CD14-positive monocyte (primary cell): ENCODE measurements at regions not wholly inside any gene's neighbourhood (a gene's known extent, or its start where the extent isn't known, plus 50 kb on each side); places are given as distances from the start of the nearest gene placed in this dataset.

ENCODE experiments used
- DNase-seq, 3 donors: peaks; one replicate each; pipeline ENCODE4 v3.0.0-alpha.2; 2011 to 2022
- H2AFZ ChIP-seq: 2 replicates; pipeline ENCODE4 v1.6.0; 2012; ENCODE audit warnings: mild to moderate bottlenecking, low read depth, low read length, inconsistent platforms; ENCODE audit not compliant: insufficient read depth, poor library complexity, severe bottlenecking
- H3K27ac ChIP-seq, 2 donors: 1 replicate in 1 of 2; 2 replicates in 1 of 2; pipeline ENCODE4 v1.5.1; 2012 to 2013; ENCODE audit warnings: low read length in 2 of 2, control low read depth in 1 of 2, inconsistent platforms in 1 of 2, low read depth in 1 of 2, mild to moderate bottlenecking in 1 of 2
- H3K27me3 ChIP-seq, 2 donors: one replicate each; pipeline versions ENCODE4 v1.6.0 to v1.6.1; 2011 to 2013; ENCODE audit warnings: low read length in 2 of 2; ENCODE audit not compliant: control insufficient read depth in 2 of 2, insufficient read depth in 2 of 2
- H3K36me3 ChIP-seq, 2 donors: replicated peaks in 1 of 2; 1 replicate in 1 of 2; 2 replicates in 1 of 2; pipeline versions ENCODE4 v1.5.1 to v1.6.1; 2012 to 2013; ENCODE audit warnings: low read length in 2 of 2, control low read depth in 1 of 2, inconsistent platforms in 1 of 2, mild to moderate bottlenecking in 1 of 2; ENCODE audit not compliant: insufficient read depth in 2 of 2, control insufficient read depth in 1 of 2
- H3K4me1 ChIP-seq, 2 donors: 1 replicate in 1 of 2; 2 replicates in 1 of 2; pipeline versions ENCODE4 v1.5.1 to v1.6.1; 2012 to 2013; ENCODE audit warnings: low read length in 2 of 2, control low read depth in 1 of 2, inconsistent platforms in 1 of 2, mild to moderate bottlenecking in 1 of 2, moderate library complexity in 1 of 2; ENCODE audit not compliant: insufficient read depth in 2 of 2, control insufficient read depth in 1 of 2
- H3K4me2 ChIP-seq: replicated peaks from 2 replicates; pipeline ENCODE3; 2012; ENCODE audit warnings: low read length, moderate library complexity, mild to moderate bottlenecking; ENCODE audit not compliant: poor library complexity, severe bottlenecking; ENCODE audit errors: extremely low read depth
- H3K4me3 ChIP-seq, 3 experiments: fragments of 200-600 bp in 1 of 3; sonication (generic) in 1 of 3; replicated peaks in 1 of 3; 1 replicate in 2 of 3; 2 replicates in 1 of 3; pipeline ENCODE4 v1.5.1; 2011 to 2013; ENCODE audit warnings: low read length in 3 of 3, mild to moderate bottlenecking in 3 of 3, control low read depth in 2 of 3, low read depth in 2 of 3, inconsistent platforms in 1 of 3, moderate library complexity in 1 of 3
- H3K79me2 ChIP-seq: 2 replicates; pipeline ENCODE4 v1.6.0; 2012; ENCODE audit warnings: mild to moderate bottlenecking, control low read depth, inconsistent platforms, low read length, moderate library complexity; ENCODE audit not compliant: insufficient read depth
- H3K9ac ChIP-seq: 2 replicates; pipeline ENCODE4 v1.6.0; 2017; ENCODE audit warnings: low read length, mild to moderate bottlenecking; ENCODE audit not compliant: insufficient read depth, poor library complexity, severe bottlenecking
- H3K9me3 ChIP-seq, 2 donors: replicated peaks in 1 of 2; 1 replicate in 1 of 2; 2 replicates in 1 of 2; pipeline versions ENCODE4 v1.5.1 to v1.6.1; 2012 to 2013; ENCODE audit warnings: low read length in 2 of 2, control low read depth in 1 of 2; ENCODE audit not compliant: control insufficient read depth in 1 of 2, insufficient read depth in 1 of 2
- H4K20me1 ChIP-seq: 2 replicates; pipeline ENCODE4 v1.6.0; 2012; ENCODE audit warnings: mild to moderate bottlenecking, low read length, control low read depth, moderate library complexity; ENCODE audit not compliant: insufficient read depth
- H3K27ac Mint-ChIP-seq, 7 donors: one replicate each; pipeline ENCODE4 v1.8.0; 2020; ENCODE audit warnings: mild to moderate bottlenecking in 7 of 7, mixed read lengths in 7 of 7, moderate library complexity in 6 of 7, inconsistent platforms in 2 of 7
- H3K27me3 Mint-ChIP-seq, 3 donors: one replicate each; pipeline ENCODE4 v1.8.0; 2021 to 2022; ENCODE audit warnings: low read depth in 3 of 3, mild to moderate bottlenecking in 3 of 3, mixed read lengths in 3 of 3, moderate library complexity in 3 of 3, inconsistent platforms in 1 of 3
- H3K36me3 Mint-ChIP-seq, 2 donors: one replicate each; pipeline ENCODE4 v1.8.0; 2020; ENCODE audit warnings: mixed read lengths in 2 of 2, inconsistent platforms in 1 of 2, mild to moderate bottlenecking in 1 of 2
- H3K4me1 Mint-ChIP-seq: one replicate; pipeline ENCODE4 v1.8.0; 2020; ENCODE audit warnings: mild to moderate bottlenecking, mixed read lengths
- H3K4me3 Mint-ChIP-seq, 2 donors: one replicate each; pipeline ENCODE4 v1.8.0; 2020; ENCODE audit warnings: mild to moderate bottlenecking in 2 of 2, mixed read lengths in 2 of 2, moderate library complexity in 1 of 2
- H3K9me3 Mint-ChIP-seq, 7 donors: one replicate each; pipeline ENCODE4 v1.8.0; 2020 to 2022; ENCODE audit warnings: mixed read lengths in 7 of 7, mild to moderate bottlenecking in 6 of 7, moderate library complexity in 6 of 7, inconsistent platforms in 2 of 7
- CTCF ChIP-seq: fragments of 200-600 bp; IDR thresholded peaks from one replicate; pipeline ENCODE4 v1.8.0; 2022; ENCODE audit warnings: antibody characterized with exemption, mild to moderate bottlenecking
- WGBS: methylation state at CpG from one replicate; pipeline ENCODE4 v1.1.5; 2013; ENCODE audit warnings: missing lambda C conversion rate; ENCODE audit not compliant: insufficient coverage; 5-methylcytosine and 5-hydroxymethylcytosine counted together
- intact Hi-C, 2 donors: fragments of 100-400 bp; cut with micrococcal nuclease; formaldehyde crosslinking; loops; one replicate each; pipeline versions ENCODE4 v1.15.0 to v1.15.1; 2023

- no peak for DNase-seq
- no peak for TF ChIP-seq CTCF
- intact Hi-C loops, result no loop called here
Measured at GRCh38 chr5:82862711-82863110, 214.5 kb downstream of the TMEM167A start.

GRCh38 chr5:82862261-82862660 is 214.9 kb downstream of the TMEM167A start:
- Mint-ChIP-seq H3K4me3 (no peak overlapping the region), H3K9me3 (peaks cover 0 to 1% (median 0%) of the 10 kb centered on the region in 7 donors), H3K27me3 (peaks cover 0 to 6% (median 3%) of the 10 kb centered on the region in 3 donors), H3K36me3 (no peaks in the 10 kb centered on the region), H3K4me1 (peaks cover 3% of the 10 kb centered on the region), H3K27ac (no peak overlapping the region)
- no peaks in the 10 kb centered on the region for H3K79me2 ChIP-seq
- H2AFZ ChIP-seq, result no peak overlapping the region
- 98% methylated on average over 4 of the region's 4 CpGs for WGBS
- no peaks in the 10 kb centered on the region for H3K4me1 ChIP-seq
- no peaks in the 10 kb centered on the region for H4K20me1 ChIP-seq
- no peak overlapping the region for H3K27ac ChIP-seq
- H3K36me3 ChIP-seq, result no peaks in the 10 kb centered on the region
- no peak overlapping the region for H3K4me2 ChIP-seq
- TF ChIP-seq CTCF, result no peak
- no peaks in the 10 kb centered on the region for H3K27me3 ChIP-seq
- DNase-seq, result no peak
- no peak overlapping the region for H3K9ac ChIP-seq
- no peaks in the 10 kb centered on the region for H3K9me3 ChIP-seq
- H3K4me3 ChIP-seq, result no peak overlapping the region
- intact Hi-C loops, result no loop called here

More at GRCh38 chr5:82862711-82863110, 214.5 kb downstream of the TMEM167A start:
- H3K4me3 Mint-ChIP-seq, result no peak overlapping the region
- Histone ChIP-seq H3K9me3 (no peaks in the 10 kb centered on the region), H3K36me3 (no peaks in the 10 kb centered on the region), H3K27me3 (no peaks in the 10 kb centered on the region), H4K20me1 (no peaks in the 10 kb centered on the region), H3K4me1 (no peaks in the 10 kb centered on the region), H3K4me2 (no peak overlapping the region), H2AFZ (no peak overlapping the region), H3K4me3 (no peak overlapping the region), H3K27ac (no peak overlapping the region), H3K79me2 (no peaks in the 10 kb centered on the region), H3K9ac (no peak overlapping the region)
- peaks cover 0 to 1% (median 0%) of the 10 kb centered on the region in 7 donors for H3K9me3 Mint-ChIP-seq
- H3K36me3 Mint-ChIP-seq, result no peaks in the 10 kb centered on the region
- no peak overlapping the region for H3K27ac Mint-ChIP-seq
- peaks cover 3% of the 10 kb centered on the region for H3K4me1 Mint-ChIP-seq
- 100% methylated on average over 3 of the region's 4 CpGs for WGBS
- H3K27me3 Mint-ChIP-seq, result peaks cover 0 to 6% (median 2%) of the 10 kb centered on the region in 3 donors
